Right renal cortex interstitium (tissue), 3 donors: ENCODE measurements at regions not wholly inside any gene's neighbourhood (a gene's known extent, or its start where the extent isn't known, plus 50 kb on each side); places are given as distances from the start of the nearest gene placed in this dataset.
"Not testable (repeated sequence)": the region's sequence is repeated elsewhere in the genome, so short reads cannot be mapped to it uniquely, and the experiment has no call there.

Source experiments
- DNase-seq, 3 donors: peaks; one replicate each; pipeline ENCODE4 v3.0.0-alpha.2; 2013; ENCODE audit warnings: low read depth in 3 of 3, low spot score in 2 of 3

DNA sequence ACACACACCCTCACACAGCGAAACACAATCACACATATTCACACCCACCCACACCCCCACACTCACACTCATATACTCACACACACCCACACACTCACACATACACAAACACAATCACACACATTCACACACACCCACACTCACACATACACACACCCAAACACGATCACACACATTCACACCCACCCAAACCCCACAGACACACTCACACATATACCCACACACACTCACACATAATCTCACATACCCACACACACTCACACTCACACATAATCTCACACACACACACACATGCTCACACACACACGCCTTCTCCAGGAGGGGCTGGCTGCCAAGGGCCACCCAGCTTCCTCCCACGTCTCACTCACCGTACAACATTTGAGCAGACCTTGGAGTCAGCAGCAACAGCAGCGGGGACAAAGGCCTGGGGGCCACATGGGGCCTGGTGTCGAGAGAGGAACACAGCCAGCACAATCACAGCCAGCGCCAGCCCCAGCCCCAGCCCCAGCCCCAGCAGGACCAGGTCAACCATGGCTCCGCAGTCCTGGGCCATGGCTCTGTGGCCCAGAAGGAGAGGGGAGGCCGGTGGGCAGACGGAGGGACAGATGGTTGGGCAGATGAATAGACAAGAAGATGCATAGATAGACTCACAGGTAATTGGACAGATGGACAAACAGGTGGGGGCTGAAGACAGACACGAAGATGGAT is 932.9 kb downstream of the TUBA3C start:
- not testable (repeated sequence) for DNase-seq

DNA sequence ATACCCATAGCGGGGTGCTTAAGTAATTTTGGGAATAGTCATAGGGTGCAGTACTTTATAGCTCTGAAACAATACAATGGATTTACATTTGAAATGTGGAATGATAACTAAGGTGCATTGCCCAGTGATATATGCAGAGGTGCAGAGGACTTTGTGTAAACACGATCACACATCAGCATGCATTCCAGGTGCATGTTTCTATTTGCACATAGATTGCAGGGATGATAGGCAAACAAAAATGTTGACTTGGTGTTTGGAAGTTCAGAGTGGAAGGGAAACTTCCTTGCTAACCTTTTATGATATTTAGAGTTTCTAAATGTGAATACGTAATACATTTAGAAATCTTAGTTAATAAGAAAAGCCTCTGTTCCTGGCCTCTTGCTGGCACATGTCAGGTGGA is 941.5 kb downstream of the TUBA3C start:
- not testable (repeated sequence) for DNase-seq

DNA sequence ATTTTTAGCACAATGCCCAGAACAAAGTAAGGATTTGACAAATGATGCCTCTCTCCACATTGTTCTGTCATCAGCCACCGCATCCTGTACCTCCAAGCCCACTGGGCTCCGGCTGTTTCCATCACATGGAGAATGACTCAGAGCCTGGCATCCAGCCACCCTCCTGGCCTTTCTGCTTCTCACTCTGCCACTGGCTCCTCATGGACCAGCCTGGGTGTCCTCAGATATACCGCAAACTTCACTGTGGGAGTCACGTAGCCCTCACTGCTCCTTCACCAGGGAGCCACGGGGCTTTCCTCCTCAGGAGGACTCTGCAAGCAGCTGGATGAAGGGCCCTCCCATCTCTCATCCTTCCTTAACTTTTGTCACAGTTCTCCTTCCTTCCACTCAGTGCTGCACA is 943.0 kb downstream of the TUBA3C start:
- DNase-seq, result not testable (repeated sequence)

DNA sequence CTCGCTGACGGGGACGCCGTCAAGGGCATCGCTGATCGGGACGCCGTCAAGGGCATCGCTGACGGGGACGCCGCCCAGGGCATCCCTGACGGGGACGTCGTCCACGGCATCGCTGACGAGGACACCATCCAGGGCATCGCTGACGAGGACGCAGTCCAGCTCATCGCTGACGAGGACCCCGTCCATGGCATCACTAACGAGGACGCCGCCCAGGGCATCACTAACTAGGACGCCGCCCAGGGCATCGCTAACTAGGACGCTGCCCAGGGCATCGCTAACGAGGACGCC is 945.2 kb downstream of the TUBA3C start:
- DNase-seq, result no peak

DNA sequence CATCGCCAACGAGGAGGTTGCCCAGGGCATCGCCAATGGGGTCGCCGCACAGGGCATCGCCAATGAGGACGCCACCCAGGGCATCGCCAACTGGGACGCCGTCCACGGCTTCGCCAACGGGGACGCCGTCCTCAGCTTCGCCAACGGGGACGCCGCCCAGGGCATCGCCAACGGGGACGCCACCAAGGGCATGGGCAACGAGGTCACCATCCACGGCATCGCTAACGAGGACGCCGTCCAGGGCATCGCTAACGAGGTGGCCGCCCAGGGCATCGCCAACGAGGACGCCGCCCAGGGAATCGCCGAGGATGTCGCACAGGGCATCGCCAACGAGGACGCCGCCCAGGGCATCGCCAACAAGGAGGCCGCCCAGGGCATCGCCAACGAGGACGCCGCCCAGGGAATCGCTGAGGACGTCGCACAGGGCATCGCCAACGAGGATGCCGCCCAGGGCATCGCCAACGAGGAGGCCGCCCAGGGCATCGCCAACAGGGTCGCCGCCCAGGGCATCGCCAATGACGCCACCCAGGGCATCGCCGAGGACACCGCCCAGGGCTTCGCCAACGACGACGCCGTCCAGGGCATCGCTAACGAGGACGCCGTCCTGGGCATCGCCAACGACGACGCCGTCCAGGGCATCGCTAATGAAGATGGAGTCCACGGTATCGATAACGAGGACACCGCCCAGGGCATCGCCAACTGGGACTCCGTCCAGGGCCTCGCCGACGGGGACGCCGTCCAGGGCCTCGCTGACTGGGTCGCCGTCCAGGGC is 945.7 kb downstream of the TUBA3C start:
- no peak for DNase-seq

DNA sequence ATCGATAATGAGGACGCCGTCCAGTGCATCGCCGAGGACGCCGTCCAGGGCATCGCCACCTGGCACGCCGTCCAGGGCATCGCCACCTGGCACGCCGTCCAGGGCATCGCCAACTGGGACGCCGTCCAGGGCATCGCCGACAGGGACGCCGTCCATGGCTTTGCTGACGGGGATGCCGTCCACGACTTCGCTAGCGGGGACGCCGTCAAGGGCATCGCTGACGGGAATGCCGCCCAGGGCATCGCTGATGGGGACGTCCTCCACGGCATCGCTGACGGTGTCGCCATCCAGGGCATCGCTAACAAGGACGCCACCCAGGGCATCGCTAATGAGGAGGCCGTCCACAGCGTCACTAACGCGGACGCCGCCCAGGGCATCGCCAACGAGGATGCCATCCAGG is 946.5 kb downstream of the TUBA3C start:
- DNase-seq, result no peak

DNA sequence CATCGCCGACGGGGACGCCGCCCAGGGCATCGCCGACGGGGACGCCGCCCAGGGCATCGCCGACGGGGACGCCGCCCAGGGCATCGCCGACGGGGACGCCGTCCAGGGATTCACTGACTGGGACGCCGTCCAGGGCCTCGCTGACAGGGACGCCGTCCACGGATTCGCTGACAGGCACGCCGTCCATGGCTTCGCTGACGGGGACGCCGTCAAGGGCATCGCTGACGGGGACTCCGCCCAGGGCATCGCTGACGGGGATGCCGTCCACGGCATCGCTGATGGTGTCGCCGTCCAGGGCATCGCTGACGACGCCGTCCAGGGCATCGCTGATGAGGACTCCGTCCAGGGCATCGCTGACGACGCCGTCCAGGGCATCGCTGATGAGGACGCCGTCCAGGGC is 947.2 kb downstream of the TUBA3C start:
- not testable (repeated sequence) for DNase-seq

DNA sequence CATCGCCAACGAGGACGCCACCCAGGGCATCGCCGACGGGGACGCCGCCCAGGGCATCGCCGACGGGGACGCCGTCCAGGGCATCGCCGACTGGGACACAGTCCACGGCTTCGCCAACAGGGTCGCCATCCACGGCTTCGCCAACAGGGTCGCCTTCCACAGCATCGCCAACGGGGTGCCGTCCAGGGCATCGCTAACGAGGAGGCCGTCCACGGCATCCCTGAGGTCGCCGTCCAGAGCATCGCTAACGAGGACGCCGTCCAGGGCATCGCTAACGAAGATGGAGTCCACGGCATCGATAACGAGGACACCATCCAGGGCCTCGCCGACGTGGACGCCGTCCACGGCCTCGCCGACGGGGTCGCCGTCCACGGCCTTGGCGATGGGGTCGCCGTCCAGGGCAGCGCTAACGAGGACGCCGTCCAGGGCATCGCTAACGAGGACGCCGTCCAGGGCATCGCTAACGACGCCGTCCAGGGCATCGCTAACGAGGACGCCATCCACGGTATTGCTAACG is 947.8 kb downstream of the TUBA3C start:
- no peak for DNase-seq

DNA sequence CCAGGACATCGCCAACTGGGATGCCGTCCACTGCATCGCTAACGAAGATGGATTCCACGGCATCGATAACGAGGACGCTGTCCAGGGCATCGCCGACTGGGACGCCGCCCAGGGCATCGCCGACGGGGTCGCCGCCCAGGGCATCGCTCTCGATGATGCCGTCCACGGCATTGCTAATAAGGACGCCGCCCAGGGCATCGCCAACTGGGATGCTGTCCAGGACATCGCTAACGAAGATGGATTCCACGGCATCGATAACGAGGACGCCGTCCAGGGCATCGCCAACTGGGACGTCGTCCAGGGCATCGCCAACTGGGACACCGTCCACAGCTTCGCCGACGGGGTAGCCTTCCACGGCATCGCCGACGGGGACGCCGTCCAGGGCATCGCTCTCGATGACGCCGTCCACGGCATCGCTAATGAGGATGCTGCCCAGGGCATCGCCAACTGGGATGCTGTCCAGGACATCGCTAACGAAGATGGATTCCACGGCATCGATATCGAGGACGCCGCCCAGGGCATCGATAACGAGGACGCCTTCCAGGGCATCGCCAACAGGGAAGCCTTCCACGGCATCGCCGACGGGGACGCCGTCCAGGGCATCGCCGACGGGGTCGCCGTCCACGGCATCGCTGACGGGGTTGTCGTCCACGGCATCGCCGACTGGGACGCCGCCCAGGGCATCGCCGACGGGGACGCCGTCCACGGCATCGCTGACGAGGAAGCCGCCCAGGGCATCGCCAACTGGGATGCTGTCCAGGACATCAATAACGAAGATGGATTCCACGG is 948.4 kb downstream of the TUBA3C start:
- DNase-seq, result no peak

DNA sequence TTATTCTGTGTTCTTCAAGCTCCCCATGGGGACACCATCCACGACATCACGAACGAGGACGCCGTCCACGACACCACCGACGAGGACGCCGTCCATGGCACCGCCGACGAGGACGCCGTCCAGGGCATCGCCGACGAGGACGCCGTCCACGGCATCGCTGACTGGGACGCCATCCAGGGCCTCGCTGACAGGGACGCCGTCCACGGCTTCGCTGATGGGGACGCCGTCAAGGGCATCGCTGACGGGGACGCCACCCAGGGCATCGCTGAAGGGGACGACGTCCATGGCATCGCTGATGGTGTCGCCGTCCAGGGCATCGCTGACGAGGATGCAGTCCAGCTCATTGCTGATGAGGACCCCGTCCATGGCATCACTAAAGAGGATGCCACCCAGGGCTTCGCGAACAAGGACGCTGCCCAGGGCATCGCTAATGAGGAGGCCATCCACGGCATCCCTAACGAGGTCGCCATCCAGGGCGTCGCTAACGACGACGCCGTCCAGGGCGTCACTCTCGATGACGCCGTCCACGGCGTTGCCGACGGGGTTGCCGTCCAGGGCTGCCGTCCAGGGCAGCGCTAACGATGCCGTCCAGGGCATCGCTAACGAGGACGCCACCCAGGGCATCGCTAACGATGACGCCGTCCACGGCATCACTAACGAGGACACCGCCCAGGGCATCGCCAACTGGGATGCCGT is 949.2 kb downstream of the TUBA3C start:
- no peak for DNase-seq

DNA sequence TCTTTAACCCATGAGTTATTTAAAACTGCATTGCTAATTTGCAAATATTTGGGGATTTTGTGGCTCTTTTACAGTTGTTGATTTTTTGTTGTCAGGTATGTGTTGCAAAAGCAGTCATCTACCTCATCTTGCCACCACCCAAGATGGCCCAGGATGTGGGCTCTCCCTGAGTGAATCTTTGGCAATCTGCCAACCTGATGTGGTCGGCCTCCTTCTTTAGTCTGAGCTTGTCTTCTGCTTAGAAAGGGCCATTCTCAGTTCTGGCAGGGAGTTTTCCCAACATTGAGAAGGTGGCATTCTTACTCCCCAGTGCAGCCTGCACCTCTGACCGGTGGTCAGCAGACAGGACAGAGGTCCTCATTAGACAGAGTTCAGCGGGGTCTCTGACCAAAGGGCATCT is 957.2 kb downstream of the TUBA3C start:
- not testable (repeated sequence) for DNase-seq

DNA sequence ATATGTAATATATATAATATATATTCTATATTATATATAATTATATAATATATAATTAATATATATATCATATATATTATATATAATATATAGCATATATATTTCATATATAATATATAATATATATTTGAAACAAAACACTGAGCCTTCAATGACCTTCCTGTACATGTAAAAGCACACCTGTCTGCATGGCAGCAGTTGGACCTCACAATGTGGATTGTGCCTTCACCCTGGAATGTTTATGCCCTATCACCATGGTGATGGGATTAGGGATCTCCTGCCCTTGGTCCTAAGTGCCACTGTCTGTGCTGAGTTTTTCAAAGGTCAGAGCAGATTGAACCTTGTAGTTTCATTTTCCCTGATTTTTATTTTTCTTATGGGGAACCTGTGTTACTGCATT is 966.9 kb downstream of the TUBA3C start:
- not testable (repeated sequence) for DNase-seq

DNA sequence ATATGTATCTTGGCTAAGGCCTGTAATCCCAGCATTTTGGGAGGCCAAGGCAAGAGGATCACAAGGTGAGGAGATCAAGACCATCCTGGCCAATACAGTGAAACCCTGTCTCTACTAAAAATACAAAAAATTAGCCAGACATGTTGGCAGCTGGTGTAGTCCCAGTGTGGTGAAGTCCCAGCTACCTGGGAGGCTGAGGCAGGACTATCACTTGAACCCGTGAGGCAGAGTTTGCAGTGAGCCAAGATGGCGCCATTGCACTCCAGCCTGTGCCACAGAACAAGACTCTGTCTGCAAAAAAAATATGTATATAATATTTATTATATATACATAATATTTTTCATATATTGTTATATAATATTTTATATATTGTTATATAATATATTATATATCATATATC is 968.1 kb downstream of the TUBA3C start:
- not testable (repeated sequence) for DNase-seq

DNA sequence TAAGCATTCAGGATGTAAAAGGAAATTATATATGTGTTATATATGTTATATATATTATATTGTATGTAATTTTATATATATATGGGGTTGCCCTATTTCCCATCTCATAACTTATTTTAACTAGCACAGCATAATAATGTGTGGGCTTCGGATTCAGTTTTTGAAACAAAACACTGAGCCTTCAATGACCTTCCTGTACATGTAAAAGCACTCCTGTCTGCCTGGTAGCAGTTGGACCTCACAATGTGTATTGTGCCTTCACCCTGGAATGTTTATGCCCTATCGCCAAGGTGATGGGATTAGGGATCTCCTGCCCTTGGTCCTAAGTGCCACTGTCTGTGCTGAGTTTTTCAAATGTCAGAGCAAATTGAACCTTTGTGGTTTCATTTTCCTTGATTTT is 968.8 kb downstream of the TUBA3C start:
- peak in 1 of 3 donors; percentile 4 for DNase-seq

DNA sequence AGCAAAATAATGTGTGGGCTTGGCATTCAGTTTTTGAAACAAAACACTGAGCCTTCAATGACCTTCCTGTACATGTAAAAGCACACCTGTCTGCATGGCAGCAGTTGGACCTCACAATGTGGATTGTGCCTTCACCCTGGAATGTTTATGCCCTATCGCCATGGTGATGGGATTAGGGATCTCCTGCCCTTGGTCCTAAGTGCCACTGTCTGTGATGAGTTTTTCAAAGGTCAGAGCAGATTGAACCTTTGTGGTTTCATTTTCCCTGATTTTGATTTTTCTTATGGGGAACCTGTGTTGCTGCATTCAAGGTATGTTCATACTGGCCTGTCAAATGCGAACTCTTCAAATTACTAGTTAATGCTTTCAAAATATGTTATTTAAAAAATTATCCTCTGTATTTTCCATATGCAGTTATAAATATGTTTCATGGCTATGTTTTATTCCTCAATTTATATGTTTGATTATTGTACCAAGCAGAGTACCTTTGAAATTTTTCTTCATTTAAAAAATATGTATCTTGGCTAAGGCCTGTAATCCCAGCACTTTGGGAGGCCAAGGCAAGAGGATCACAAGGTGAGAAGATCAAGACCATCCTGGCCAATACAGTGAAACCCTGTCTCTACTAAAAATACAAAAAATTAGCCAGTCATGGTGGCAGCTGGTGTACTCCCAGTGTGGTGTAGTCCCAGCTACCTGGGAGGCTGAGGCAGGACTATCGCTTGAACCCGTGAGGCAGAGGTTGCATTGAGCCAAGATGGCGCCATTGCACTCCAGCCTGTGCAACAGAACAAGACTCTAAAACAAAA is 969.7 kb downstream of the TUBA3C start:
- DNase-seq, result not testable (repeated sequence)

DNA sequence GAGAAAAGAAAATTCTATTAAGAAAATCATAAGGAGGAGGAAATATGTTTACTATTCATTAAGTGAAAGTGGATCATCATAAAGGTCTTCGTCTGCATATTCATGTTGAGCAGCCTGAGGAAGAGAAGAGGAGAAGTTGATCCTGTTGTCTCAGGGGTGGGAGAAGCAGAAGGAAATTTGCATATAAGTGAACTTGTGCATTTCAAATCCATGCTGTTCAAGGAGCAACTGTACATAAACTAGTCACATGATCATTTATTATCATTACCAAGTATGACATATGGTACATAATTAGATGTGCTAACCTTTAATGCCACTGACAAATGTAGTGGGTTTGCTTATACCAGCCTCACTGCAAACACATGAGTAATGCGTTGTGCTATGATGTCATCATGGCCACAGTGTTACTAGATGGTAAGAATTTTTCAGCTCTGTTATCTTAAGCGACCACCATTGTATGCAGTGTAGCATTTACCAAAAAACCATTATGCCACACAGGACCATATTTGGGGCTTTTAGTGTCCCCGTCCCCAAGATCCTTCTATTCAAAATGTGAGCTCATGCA is 976.9 kb downstream of the TUBA3C start:
- not testable (repeated sequence) for DNase-seq

DNA sequence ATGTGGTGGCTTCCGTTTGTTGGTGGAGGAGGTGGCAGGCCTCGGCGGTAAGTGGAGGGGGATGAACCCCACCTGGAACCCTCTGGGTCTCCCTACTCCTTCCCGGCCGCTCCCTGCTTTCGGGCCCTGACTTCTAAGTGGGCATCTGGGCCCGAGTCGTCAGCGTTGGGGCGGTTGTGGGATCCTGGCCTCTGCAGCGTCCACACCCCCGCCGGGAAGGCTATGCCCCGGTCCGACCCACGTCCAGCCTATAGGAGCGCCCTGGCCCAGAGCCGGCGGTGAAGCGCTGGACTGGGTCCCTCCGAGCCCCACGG is 986.3 kb downstream of the TUBA3C start:
- not testable (repeated sequence) for DNase-seq

DNA sequence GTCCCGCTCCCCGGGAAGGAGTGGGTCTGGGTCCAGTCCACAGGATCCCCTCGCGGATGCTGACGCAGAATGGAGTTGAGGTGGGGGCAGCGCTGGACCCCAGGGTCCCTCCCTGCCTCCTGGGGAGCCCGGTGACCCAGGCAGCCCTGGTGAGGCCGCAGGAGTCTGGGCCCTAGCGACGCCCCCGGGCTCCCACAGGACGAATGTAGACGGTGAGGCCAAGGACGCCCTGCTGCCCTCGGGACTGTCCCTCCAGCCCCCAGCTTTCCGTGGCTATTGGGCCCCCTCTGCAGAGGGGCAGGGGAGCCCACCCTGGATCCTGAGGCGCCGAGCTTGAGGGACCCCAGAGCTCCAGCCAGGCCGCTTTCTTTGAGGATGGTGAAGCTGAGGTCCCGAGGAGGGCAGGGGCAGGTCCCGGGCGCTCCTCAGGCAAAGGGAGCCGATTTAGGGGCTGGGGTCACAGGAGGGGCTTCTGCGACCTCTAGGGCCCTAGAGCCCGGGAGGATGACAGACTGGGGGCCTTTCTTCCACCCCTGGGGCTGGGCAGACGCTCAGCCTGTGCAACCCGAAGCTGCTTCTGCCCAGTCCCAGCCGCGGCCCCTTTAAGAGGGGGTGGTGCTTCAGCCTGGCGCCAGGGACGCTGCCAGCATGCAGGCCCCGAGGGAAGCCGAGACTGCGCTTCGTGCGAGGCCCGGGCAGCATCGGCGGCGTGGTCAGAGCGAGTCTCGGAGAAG is 986.8 kb downstream of the TUBA3C start:
- DNase-seq, result not testable (repeated sequence)

DNA sequence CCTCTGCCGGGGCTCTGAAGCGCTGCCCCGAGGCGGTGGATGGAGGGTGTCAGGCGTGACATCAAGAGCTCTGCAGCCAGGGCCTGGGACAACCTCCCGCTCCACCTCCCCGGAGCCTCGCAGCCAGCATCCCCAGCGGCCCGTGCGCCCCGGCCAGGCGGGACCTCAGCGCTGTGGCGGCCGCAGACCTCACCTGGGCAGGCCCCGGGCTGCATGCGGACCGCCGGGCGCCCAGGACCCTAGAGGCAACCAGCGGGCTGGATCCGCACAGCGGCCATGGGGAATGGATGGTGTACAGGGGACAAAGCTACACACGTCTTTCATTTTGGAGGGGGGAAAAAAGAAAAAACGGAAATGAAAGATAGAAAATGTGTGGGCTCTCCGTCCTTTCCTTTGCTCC is 987.5 kb downstream of the TUBA3C start:
- not testable (repeated sequence) for DNase-seq
